Skeletal muscle tissue (tissue), 3 donors: ENCODE measurements at regions not wholly inside any gene's neighbourhood (a gene's known extent, or its start where the extent isn't known, plus 50 kb on each side); places are given as distances from the start of the nearest gene placed in this dataset.
A peak's percentile ranks its signal among the peaks of the same experiment; 100 is the strongest.
"Not testable (repeated sequence)": the region's sequence is repeated elsewhere in the genome, so short reads cannot be mapped to it uniquely, and the experiment has no call there.

Source experiments
- H3K27ac ChIP-seq: one replicate; pipeline ENCODE4 v1.7.0; 2013; ENCODE audit warnings: mild to moderate bottlenecking, low read depth, low read length, inconsistent platforms
- H3K27me3 ChIP-seq, 3 donors: one replicate each; pipeline ENCODE4 v1.7.0; 2013; ENCODE audit warnings: low read length in 3 of 3; ENCODE audit not compliant: control insufficient read depth in 3 of 3, insufficient read depth in 3 of 3
- H3K36me3 ChIP-seq, 3 donors: one replicate each; pipeline ENCODE4 v1.7.0; 2013; ENCODE audit warnings: low read length in 3 of 3; ENCODE audit not compliant: control insufficient read depth in 3 of 3, insufficient read depth in 3 of 3
- H3K4me1 ChIP-seq, 3 donors: one replicate each; pipeline ENCODE4 v1.7.0; 2013; ENCODE audit warnings: low read length in 3 of 3, mild to moderate bottlenecking in 3 of 3; ENCODE audit not compliant: control insufficient read depth in 3 of 3, insufficient read depth in 3 of 3
- H3K4me3 ChIP-seq, 3 donors: one replicate each; pipeline ENCODE4 v1.7.0; 2013; ENCODE audit warnings: low read length in 3 of 3
- H3K9ac ChIP-seq, 3 donors: one replicate each; pipeline ENCODE4 v1.7.0; 2013; ENCODE audit warnings: low read length in 3 of 3, mild to moderate bottlenecking in 3 of 3, moderate library complexity in 2 of 3, low read depth in 1 of 3
- H3K9me3 ChIP-seq, 3 donors: one replicate each; pipeline ENCODE4 v1.7.0; 2013; ENCODE audit warnings: low read length in 3 of 3; ENCODE audit not compliant: control insufficient read depth in 3 of 3
- donor health status: Osteomylitis.

GRCh38 chr2:38138996-38139395 lies 63.0 kb upstream of the CYP1B1 start:
- no peak overlapping the region for H3K4me3 ChIP-seq
- H3K27ac ChIP-seq: no peak overlapping the region
- no peaks in the 10 kb centered on the region for H3K4me1 ChIP-seq
- H3K9ac ChIP-seq: no peak overlapping the region
- H3K27me3 ChIP-seq: no peaks in the 10 kb centered on the region
- peaks cover 0 to 4% (median 0%) of the 10 kb centered on the region in 3 donors for H3K36me3 ChIP-seq
- H3K9me3 ChIP-seq: no peaks in the 10 kb centered on the region

DNA sequence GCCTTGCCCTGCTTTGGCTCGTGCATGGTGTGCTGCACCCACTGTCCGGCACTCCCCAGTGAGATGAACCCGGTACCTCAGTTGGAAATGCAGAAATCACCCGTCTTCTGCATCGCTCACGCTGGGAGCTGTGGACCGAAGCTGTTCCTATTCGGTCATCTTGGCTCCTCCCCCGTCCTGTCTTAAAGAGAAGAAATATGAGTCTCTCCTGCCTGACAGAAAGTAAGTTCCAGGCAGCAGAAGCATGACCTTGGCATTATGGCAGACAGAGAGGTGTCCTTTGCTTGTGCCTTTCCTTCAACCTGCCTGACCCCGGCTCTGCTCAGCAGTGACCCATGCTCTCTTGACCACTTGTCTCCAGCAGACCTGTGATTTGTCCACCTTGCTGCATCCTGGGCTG lies 62.5 kb upstream of the CYP1B1 start:
- H3K9me3 ChIP-seq: no peaks in the 10 kb centered on the region
- H3K9ac ChIP-seq: no peak overlapping the region
- no peak overlapping the region for H3K27ac ChIP-seq
- H3K4me3 ChIP-seq: no peak overlapping the region
- no peaks in the 10 kb centered on the region for H3K4me1 ChIP-seq
- peaks cover 0 to 4% (median 0%) of the 10 kb centered on the region in 3 donors for H3K36me3 ChIP-seq
- no peaks in the 10 kb centered on the region for H3K27me3 ChIP-seq

DNA sequence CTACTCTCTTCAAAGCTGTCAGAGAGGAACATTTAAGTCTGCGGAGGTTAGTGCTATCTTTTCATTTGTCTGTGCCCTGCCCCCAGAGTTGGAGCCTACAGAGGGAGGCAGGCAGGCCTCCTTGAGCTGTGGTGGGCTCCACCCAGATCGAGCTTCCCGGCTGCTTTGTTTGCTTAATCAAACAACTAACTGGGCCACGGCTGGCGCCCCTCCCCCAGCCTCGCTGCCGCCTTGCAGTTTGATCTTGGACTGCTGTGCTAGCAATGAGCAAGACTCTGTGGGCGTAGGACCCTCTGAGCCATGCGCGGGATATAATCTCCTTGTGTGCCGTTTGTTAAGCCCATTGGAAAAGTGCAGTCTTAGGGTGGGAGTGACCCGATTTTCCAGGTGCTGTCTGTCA lies 62.0 kb upstream of the CYP1B1 start:
- not testable (repeated sequence) for H3K4me3 ChIP-seq, H3K9me3 ChIP-seq, H3K9ac ChIP-seq

DNA sequence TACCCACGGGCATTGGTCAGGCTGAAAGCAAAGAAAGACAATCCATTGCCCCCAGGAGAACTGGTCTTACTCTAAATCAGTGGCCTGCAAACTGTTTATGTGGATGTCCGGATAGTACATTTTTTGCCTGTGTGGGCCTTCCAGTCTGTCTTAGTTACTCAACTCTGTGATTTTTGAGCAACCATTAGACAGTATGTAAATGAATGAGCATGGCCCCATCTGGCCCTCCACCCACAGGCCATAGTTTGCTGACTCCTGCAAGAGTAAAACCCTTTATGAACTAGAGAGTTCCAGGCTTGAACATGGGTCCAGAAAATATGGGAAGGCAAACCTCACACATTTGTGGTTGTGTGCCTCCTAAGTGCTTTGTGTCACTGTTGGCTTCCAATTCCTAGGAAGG lies 55.7 kb upstream of the CYP1B1 start:
- H3K4me1 ChIP-seq: peaks cover 0 to 3% (median 3%) of the 10 kb centered on the region in 3 donors
- H3K4me3 ChIP-seq: no peak overlapping the region
- no peak overlapping the region for H3K27ac ChIP-seq
- H3K9me3 ChIP-seq: peaks cover 0 to 4% (median 0%) of the 10 kb centered on the region in 3 donors
- H3K27me3 ChIP-seq: no peaks in the 10 kb centered on the region
- no peak overlapping the region for H3K9ac ChIP-seq
- H3K36me3 ChIP-seq: no peaks in the 10 kb centered on the region

More for the DNA sequence above, 62.0 kb upstream of the CYP1B1 start:
- not testable (repeated sequence) for H3K27me3 ChIP-seq, H3K36me3 ChIP-seq, H3K4me1 ChIP-seq, H3K27ac ChIP-seq

DNA sequence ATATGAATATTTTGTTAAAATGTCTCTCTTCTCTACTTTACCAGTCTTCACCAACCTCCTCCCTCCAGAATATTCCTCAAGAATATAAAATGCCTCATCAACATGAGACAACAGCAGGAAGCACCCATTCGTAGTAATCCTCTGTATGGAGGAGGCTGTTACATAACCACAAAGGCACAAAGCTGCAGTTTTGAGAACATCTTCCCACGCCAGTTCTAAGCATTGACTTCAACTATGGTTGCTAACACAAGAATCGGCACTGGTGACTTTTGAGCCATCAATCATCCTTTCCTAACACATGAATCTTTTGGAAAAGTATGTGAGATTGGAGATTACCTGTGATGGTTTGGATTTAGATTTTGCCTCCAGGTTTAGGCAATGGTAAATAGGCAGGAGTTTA lies 54.9 kb upstream of the CYP1B1 start:
- Histone ChIP-seq H3K9me3 (peaks cover 0 to 4% (median 0%) of the 10 kb centered on the region in 3 donors), H3K27me3 (no peaks in the 10 kb centered on the region), H3K9ac (no peak overlapping the region), H3K4me1 (peaks cover 0 to 3% (median 3%) of the 10 kb centered on the region in 3 donors), H3K4me3 (no peak overlapping the region), H3K36me3 (no peaks in the 10 kb centered on the region), H3K27ac (no peak overlapping the region)

DNA sequence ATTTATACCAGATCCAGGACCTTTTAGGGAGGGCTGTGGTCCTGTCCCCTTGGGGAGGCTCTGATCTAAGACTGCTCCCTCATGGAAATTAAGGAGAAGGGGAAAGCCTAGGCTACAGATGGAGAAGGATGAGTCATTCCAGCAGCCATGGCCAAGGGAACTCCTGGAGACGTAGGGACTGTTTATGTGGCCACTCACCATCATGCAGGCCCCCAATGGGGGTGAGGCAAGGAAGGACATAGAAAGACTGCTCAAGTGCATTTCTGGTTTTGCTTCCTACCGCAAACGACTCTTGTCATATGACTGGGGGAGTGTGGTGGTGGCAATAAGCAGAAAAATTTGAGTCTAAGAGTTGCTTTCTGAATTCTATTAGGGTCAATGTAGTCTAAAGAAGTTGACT lies 54.0 kb upstream of the CYP1B1 start:
- Histone ChIP-seq H3K9ac (no peak overlapping the region), H3K27me3 (no peaks in the 10 kb centered on the region), H3K9me3 (peaks cover 0 to 4% (median 0%) of the 10 kb centered on the region in 3 donors), H3K4me3 (no peak overlapping the region), H3K36me3 (no peaks in the 10 kb centered on the region), H3K4me1 (peaks cover 0 to 3% (median 3%) of the 10 kb centered on the region in 3 donors), H3K27ac (peak overlapping the region; percentile 18)

GRCh38 chr2:38129481-38129880 lies 53.5 kb upstream of the CYP1B1 start:
- Histone ChIP-seq H3K9ac (no peak overlapping the region), H3K4me1 (peaks cover 0 to 3% (median 3%) of the 10 kb centered on the region in 3 donors), H3K27me3 (no peaks in the 10 kb centered on the region), H3K4me3 (no peak overlapping the region), H3K9me3 (peaks cover 0 to 4% (median 0%) of the 10 kb centered on the region in 3 donors), H3K27ac (peak overlapping the region; percentile 18), H3K36me3 (no peaks in the 10 kb centered on the region)

DNA sequence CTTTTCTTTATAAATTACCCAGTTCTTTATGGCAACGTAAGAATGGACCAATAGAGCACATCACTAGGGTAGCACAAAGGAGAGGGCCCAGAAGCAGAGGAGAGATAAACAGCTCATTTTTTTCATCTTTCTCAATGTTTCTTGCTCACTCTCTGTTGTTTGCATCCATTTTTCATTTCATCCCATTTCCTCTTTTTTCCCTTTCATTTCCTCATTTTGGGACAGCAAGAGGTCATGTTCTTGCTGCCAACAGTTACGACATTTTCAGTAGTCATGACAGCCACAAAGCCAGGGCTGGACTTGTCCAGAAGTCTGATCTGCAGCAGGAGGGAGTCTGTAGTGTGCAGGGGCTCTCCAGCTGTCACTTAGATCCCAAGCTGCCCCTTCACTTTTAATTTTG lies 52.7 kb upstream of the CYP1B1 start:
- Histone ChIP-seq H3K4me3 (no peak overlapping the region), H3K9ac (no peak overlapping the region), H3K27me3 (no peaks in the 10 kb centered on the region), H3K4me1 (peaks cover 0 to 3% (median 3%) of the 10 kb centered on the region in 3 donors), H3K36me3 (no peaks in the 10 kb centered on the region), H3K27ac (peak overlapping the region; percentile 56), H3K9me3 (peaks cover 0 to 4% (median 0%) of the 10 kb centered on the region in 3 donors)

DNA sequence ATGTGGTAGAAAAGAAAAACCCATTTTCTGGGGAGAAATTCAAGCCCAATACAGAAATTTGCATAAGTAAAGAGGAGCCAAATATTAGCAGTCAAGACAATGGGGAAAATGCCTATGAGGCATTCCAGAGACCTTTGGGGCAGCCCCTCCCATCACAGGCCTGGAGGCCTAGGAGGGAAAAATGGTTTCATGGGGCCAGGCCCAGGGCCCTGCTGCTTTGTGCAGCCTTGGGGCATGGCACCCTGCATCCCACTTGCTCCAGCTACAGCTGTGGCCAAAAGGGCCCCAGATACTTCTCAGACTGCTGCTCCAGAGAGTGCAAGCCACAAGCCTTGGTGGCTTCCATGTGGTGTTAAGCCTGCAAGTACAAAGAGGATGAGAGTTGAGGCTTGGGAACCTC lies 51.3 kb upstream of the CYP1B1 start:
- peaks cover 0 to 5% (median 3%) of the 10 kb centered on the region in 3 donors for H3K4me1 ChIP-seq
- H3K27me3 ChIP-seq: no peaks in the 10 kb centered on the region
- no peak overlapping the region for H3K9ac ChIP-seq
- no peaks in the 10 kb centered on the region for H3K36me3 ChIP-seq
- no peak overlapping the region for H3K27ac ChIP-seq
- H3K4me3 ChIP-seq: no peak overlapping the region
- peaks cover 0 to 4% (median 0%) of the 10 kb centered on the region in 3 donors for H3K9me3 ChIP-seq

DNA sequence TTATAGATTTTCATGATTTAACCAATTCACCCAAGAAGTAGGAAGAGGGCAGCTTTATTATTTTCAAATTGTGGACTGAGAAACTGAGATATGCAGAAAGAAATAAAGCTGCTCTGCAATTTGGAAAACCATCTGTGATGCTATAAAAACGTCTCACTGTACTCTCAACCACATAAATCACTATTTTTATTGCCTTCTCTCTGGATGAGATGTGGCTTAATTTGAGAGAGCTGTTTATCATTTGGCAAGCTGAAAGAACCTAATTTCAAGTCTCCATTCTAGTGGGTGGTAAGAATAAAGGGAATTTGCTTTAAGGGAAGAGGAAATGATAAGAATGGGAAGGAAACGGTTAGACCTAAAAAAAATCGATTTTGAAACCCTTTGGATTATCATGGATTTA lies 49.9 kb upstream of the CYP1B1 start:
- H3K9me3 ChIP-seq: peaks cover 0 to 4% (median 0%) of the 10 kb centered on the region in 3 donors
- peaks cover 0 to 7% (median 3%) of the 10 kb centered on the region in 3 donors for H3K4me1 ChIP-seq
- H3K9ac ChIP-seq: no peak overlapping the region
- H3K36me3 ChIP-seq: no peaks in the 10 kb centered on the region
- no peak overlapping the region for H3K27ac ChIP-seq
- no peak overlapping the region for H3K4me3 ChIP-seq
- H3K27me3 ChIP-seq: no peaks in the 10 kb centered on the region
